ENCODE measurements at regions not wholly inside any gene's neighbourhood (a gene's known extent, or its start where the extent isn't known, plus 50 kb on each side); places are given as distances from the start of the nearest gene placed in this dataset.
"Not testable (repeated sequence)": the region's sequence is repeated elsewhere in the genome, so short reads cannot be mapped to it uniquely, and the experiment has no call there.

DNA sequence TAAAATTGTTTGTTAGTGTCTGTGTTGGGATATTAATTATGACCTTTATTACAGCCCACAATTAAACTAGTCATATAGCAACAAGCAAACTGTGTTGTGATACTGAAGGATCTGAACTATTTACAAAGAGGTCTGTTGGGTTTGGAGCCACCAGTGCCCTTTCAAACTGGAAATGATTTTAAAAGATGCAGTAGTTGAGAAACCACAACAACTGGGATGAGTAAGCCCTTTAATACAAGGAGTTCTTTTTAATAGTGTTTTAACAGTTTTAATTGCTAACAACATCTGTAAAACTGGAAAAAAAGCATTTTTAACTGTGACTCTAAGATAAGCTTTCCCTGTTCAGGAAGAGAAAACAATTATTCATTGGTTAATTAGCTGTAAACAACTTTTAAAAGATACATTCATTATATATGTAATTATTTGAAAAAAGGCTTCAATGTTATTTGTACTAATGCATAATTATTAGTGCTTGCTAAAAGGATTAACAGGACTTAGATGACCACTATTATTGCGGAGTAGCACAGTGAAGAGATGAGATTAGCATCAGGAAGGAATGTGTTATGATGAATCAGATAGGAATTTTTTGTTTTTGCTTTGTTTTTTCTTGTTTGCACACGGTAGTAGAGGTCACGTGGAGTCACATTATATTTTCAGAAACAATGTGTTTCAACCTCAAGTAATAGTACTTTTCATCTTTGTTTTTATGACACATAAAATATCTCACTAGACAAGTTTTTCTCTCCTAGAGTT, 392.7 kb upstream of the FANCL start:
- DNase-seq = no peak

DNA sequence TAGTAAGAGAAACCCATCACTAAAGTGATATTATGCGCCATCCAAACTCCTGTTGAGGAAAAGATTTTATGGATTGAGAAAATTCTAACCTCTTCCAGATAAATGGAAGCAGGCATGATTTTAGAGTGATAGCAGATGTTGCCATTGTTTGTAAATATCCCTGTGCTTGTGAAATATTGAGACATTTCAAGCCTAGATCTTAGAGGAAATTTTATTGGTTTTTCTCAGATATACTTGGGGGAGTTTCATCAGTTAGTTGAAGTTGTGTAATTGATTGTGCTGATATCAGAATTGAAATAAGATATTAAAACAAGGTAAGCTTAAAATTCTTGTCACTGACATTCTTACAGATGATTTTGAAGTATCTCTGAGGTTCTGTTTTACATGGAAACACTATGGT, 390.9 kb upstream of the FANCL start:
- no peak for DNase-seq

DNA sequence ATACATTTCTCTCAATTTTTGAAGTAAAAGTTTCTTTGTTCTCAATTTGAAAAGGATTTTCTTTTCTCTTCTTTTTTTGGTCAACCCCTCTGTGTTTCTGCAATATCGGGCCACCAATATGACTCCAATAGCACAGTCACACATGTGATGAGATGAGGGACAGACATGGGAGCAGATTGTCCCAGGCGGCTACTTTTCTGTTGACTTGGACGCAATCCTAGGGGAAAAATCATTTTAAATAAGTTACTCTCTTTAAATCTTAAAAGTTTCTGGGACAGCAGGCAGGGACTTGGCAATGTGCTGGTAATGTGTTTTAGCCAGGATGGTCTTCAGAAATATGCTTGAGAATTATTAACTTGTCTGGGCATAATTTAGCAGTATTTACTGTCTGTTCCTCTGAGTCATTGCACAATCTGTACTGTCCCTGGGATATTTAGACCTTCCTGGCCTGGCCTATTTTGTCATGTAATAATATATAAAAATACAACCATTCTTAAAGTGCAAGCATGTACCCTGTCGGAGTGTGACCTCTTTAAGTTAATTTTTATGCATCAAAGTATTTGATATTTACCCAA, 388.5 kb upstream of the FANCL start:
- no peak for DNase-seq

DNA sequence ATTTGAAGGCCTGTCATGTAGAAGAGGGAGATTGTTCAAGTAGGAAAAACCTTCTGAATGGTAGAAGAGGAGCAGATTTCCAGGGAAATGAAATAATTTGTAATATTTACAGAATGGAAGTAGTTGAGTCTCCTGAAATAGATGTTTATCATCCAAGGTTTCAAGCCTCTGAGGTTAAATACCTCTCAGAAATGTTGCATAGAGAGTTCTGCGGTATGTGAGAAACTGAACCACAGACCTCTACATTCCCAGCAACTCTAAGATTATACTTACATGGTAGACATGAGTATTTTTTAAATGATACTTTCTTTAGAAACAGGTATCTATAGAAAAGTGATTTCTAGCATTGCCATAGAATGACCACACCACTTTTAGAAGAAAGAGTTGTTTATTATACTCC, 379.8 kb upstream of the FANCL start:
- no peak for DNase-seq

DNA sequence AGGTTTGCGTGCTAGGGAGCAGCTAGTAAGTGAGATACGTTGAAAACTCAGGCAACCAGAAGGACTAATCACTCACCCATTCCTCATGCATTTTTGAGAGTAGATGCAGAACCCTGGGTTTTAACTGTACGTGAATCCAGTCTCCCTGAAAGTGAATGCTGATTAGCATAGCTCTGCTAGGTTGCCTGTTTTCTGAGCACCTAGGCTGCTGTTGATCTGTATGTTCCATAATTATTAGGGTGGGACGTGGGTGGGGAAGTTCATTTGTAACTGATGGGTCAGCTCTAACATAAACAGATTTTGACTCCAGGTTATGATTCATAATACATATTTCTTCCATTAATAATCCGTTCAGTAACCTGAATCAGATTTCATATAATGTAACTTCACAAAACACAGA, 379.0 kb upstream of the FANCL start:
- DNase-seq = no peak

DNA sequence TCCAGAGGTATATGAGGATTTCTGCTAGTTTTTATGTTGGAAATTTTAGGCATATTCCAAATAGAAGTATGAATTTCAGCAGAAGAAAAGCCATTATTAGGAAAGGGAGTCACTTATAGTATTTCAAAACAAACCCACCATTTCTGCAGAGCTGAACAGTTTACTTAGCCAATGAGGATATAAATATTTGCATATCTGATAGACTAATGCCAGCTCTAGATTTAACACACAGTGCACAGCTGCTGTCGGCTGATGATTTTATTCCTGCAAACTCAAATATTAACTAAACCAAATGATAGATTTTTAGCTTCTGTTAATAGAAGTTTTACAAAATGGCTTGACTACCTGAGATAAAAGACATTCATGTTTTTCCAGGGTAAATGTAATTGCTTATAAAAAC, 375.8 kb upstream of the FANCL start:
- no peak for DNase-seq

DNA sequence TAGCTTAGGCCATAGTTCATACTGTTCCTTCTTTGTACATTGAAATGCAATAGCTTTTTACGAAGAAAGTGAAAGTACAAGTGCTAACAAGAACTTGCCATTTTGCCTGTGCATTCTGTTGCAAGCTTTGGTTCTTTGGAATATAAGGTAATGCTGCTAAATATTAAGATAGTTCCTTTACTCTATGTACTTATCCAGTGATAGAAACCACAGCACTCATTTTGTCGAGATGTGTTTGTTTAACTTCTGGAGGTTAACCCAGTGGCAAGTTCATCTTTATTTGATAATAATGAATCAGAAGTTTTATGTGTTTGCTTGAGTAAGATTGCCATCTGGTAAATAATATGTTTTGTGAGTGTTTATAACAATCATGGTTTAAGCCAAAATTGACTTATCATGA, 373.1 kb upstream of the FANCL start:
- DNase-seq = no peak

DNA sequence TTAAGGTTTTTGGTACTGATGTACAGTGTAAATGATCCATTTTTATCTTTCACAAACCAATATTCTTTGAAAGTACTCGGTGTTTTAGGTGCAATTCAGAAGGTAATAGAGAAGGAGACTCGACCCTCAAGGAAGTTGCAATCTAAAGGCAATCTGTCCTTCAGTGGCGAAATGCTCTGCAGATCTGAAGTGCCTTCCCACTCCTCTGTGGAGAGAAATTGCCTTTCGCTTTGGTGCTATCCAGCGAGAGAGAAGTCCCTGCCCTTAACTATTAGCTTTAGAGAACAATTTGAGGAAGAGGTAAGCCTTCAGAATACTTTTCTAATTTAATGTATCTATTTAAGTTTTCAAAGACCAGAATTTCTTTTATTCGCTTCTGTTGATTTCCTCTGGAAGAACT, 371.8 kb upstream of the FANCL start:
- DNase-seq = no peak

DNA sequence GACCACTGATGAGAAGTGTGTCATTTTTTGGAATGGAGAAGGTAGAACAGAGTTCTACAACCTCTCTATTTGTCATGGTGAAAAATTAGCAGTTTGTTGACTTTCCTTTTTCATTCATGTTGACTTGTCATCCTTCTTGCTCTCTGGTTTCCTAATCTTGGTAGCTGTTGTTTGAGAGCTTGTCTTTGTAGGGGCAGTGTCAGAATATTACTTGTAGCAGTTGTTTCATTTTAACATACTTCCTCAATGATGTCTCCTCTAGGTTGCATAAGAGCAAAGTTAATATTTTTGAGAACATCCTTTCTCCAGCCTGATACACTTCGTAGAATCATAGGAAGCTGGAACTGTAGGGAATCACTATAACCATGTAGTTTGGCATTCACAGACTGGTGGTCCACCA, 368.2 kb upstream of the FANCL start:
- DNase-seq = no peak

DNA sequence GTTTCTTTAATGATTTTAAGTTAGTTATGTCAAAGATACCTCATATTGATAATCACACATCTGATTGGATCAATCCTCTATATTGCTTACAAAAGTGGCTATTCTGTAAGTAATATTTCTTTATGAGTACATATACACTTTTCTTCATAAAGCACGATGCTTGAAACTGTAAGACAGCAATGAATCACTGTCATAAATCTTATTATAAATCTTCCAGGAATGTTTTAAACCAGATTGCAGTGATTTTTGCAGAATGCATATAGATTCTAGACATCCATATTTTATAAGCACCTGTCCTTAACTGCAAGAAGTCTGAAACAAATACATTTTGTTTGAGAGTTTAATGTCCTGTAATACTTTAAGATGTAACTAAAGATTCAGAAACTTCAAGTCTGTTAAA, 367.0 kb upstream of the FANCL start:
- DNase-seq = no peak

DNA sequence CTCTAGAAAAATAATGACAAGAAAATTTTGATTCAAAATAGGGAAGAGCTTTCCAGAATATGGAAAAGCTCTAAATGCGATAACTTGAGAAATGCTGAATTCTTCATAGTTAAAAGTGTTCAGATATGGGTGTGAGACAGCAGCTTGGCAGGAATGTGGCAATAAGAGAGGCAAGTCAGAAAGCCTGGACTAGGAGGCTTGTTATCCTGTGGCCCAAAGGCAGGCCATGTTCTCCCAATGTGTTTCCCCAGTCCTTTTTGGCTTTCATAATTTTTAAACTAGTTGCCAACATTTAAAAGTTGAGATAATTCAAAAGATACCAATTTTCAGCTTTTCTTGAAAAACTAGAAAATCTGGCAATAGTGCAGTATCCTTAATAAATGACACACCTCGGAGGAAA, 366.3 kb upstream of the FANCL start:
- no peak for DNase-seq

DNA sequence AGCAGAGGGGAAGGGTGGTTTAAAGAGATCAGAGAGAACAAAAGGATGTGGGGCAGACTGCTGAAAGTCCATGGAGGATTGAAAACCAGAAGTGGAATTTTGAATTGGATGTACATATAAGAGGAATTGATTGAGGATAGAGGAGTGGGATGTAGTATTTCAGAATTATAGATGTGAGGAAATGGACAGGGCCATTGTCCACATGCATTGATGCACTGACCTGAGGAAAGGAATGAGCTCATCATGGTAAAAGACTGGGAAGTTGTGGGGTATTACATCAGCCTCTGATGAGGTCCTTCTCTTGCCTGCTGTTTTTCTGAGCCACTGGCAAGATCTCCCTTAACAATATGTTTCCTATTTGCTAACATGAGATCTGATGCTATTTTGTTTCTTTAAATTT, 365.7 kb upstream of the FANCL start:
- no peak for DNase-seq

DNA sequence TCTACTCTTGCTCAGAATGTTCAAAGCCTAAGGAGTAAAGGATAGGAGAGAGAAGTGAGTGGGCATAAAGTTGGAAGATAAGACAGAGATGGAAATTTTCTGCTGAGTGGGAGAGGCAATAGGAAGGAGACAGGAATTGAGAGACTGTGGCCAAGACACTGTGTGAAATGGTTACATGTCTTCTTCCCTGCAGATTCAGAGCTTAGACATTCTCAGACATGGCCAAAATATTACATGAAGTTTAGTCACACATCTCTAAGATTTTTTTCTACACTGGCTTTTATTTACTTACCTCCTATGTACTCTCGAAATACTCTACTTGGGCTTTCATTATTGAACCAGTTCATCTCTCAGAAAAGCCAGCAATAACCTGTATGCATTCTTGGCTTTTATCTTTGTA, 363.0 kb upstream of the FANCL start:
- no peak for DNase-seq

DNA sequence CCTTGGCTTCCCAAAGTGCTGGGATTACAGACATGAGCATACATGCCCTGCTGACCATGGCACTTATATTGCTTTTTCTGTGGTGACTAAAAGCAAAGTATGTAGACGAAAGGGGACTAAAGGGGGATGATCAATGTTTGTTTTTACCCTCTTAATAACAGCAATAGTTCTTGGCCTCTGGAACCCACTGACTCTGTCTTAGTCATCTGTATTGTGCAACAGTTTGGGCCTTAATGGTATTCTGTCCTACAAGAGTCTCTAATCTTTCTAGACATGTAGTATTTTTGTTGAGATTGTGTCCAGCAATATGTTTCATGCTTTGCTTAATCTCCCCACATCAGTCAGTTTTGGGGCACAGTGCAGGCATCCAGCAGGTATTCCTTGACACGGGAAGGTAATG, 359.9 kb upstream of the FANCL start:
- no peak for DNase-seq

DNA sequence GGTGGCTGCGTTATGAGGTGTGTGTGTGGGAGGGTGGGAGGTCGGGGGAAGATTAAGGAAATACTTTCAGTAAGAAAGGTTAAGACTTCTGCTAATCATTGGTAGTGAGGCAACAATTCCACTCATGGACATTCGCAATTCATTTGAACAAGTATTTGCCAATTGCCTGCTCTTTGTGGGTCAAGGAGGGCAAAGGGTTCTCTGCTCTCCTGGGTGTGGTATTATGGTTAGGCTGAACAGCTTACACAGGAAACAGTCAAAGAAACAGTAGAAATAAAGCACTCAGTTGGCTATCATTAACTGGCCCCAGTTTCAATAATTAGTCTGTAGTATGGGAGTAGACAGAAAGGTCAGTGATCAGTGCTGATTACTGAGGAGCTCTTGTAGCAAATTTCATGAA, 357.0 kb upstream of the FANCL start:
- no peak for DNase-seq

DNA sequence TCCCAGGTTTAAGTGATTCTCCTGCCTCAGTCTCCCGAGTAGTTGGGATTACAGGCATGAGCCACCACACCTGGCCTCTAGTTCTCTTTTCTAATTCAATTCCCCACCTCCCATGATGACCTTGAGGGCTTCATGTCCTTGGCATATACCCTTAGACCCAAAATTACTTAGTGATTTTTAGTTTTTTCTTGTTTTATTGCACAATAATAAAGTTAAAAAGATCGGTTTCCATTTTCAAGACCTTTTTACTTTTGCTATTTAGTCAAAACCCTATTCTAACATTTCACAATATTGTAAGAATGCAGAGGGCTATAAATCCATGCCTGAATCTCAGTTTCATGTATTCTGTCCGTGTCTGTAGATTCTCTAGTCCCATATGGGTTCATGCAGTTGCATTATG, 354.6 kb upstream of the FANCL start:
- DNase-seq = no peak

DNA sequence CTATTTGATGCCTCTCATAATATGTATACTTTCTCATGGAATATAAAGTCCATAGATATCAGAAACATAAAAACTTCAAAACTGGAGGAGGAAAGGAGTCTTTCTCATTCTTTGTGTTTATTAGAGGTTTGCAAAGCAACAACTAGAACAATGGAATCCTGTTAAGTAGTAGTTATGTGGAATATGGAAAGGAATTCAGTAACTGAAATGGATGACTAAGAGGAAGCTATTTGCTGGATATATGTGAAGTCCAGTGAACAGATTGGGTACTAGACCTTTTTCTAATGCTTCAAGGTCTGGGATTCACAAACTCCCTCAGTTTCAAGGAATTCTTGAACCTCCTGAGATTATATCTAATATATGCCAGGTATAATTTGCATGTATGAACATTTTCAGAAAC, 353.6 kb upstream of the FANCL start:
- no peak for DNase-seq

DNA sequence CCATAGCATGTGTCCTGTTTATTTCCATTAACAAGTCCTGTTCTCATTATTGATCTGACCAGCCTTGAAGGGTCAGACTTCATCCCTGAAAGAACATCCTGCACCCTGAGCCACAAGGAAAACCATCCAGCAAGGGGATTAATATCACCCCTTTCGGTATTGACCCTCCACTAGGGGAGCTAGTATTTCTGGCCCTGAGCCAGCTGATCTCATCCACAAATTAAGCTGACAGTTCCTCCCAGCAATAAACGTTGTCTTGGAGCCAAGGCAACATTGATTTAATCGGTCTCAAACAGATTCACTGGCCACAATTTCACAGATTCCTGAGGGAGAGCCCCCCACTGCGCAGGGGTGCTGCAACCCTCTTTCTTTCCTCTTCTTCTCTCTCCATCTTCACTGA, 353.1 kb upstream of the FANCL start:
- no peak for DNase-seq

DNA sequence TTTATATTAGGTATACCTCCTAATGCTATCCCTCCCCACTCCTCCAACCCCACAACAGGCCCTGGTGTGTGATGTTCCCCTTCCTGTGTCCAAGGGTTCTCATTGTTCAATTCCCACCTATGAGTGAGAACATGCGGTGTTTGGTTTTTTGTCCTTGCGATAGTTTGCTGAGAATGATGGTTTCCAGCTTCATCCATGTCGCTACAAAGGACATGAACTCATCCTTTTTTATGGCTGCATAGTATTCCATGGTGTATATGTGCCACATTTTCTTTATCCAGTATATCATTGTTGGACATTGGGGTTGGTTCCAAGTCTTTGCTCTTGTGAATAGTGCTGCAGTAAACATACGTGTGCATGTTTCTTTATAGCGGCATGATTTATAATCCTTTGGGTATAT, 345.1 kb upstream of the FANCL start:
- DNase-seq = not testable (repeated sequence)

DNA sequence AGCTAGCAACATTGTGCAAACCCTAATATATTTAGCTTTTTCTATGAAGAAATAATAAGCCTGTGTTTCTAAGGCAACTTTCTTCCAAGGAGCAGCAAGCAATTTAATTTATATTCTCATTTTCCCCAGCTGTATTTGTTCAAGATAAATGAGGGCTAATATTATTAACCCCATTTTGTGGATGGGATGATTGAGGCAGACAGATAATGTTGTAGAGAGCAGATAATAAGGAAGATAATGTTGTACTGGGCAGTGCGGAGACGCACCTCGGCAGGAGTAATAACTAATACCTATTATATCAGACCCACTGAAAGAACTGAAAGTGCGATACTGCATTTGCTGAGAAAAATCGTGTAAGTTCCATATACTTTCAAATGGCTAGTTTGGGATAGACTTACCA, 344.1 kb upstream of the FANCL start:
- DNase-seq = no peak

DNA sequence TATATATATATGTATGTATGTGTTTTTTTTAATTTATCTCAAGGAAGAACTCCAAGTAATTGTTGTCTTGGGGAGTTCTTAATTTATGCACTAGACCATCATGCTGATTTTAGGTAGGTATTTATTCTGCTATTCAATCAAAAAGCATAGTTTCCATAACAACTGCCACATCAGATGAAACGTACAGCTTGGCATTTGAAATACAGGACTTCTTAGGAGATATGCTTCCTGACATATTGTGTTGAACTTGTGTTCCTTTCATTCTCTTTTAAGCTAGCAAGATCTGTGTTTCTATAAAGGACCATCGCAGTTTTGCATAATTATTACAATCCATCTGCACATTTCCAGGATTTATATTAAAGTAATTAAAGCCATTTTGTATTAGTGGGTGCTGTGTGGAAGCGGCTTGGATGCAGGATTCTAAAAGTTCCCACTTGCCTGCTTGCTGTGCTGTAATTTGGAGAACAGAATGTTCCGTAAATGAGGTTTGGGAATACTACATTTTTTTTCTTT, 343.5 kb upstream of the FANCL start:
- no peak for DNase-seq

DNA sequence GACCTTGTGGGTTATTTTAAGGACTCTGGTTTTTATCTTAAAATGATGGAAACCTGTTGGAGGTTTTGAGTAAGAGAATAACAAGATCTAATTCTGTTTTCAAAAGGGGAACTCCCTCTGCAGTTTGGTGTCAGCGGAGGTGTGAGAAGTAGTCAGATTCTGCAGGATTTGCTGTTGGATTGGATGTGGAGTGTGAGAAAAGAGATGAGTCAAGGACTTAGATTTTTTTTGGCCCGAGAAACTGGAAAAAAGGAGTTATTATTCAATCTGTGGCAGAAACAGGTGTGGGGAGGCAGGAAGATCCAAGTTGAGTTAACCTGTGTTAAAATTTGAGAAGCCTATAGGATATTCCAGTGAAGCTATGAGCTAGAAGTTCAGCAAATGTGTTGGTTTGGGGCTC, 337.2 kb upstream of the FANCL start:
- DNase-seq = no peak

DNA sequence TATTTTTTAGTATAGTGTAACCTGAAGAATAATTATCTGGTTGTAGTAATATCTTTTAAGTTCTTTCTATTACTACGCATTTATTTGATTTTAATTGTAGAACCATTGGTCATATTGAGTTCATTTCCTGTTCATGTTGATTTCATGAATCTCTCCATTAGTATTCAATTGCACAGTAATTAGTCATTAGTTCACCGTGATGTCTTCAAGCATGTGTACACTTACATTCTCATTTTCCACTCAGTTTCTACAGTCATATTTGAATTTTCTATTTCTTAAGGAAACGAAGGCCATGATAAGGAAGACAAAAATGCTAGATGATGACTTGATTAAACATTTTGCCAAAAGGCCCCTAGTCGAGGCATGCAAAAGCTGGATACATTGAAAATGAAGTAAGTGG, 333.7 kb upstream of the FANCL start:
- no peak for DNase-seq

DNA sequence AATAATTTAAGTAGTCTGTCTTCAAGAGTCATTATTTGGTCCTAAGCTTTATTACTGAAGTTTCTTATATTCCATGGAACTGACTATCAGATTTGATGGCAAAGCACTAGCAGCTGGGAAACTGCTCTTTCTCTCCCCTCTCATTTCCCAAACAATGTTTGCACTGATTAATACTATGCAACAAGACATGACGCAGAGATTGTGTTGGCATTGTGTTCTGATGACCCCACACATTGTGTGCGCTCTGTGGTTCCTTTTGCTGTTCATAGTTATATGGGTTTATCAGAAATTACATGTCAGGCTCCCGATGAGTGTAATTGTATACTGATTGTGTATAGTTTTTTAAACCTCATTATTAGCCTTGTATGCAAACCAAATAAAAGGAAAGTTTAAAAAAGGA, 331.6 kb upstream of the FANCL start:
- DNase-seq = no peak

Data from hindlimb muscle (tissue), 1 donor.